BLaER1 treated with 17β-estradiol and CSF1 and Interleukin-3, amounts not matched to agents 10 nM and 100 nM (cell line): ENCODE measurements at regions not wholly inside any gene's neighbourhood (a gene's known extent, or its start where the extent isn't known, plus 50 kb on each side); places are given as distances from the start of the nearest gene placed in this dataset.
"Not testable (repeated sequence)": the region's sequence is repeated elsewhere in the genome, so short reads cannot be mapped to it uniquely, and the experiment has no call there.

Experiments
- H3K27ac ChIP-seq, 11 experiments: shearing (Covaris generic); formaldehyde crosslinking; 2 replicates each; pipeline ENCODE4 v1.8.1; 2022
- H3K27me3 ChIP-seq, 11 experiments: shearing (Covaris generic); formaldehyde crosslinking; 2 replicates each; pipeline ENCODE4 v1.8.1; 2022
- H3K36me3 ChIP-seq, 11 experiments: shearing (Covaris generic); formaldehyde crosslinking; 2 replicates each; pipeline ENCODE4 v1.8.1; 2022
- H3K4me1 ChIP-seq, 10 experiments: shearing (Covaris generic); formaldehyde crosslinking; 2 replicates each; pipeline ENCODE4 v1.8.1; 2022
- H3K4me2 ChIP-seq, 11 experiments: shearing (Covaris generic); formaldehyde crosslinking; 2 replicates each; pipeline ENCODE4 v1.8.1; 2022
- H3K4me3 ChIP-seq, 10 experiments: shearing (Covaris generic); formaldehyde crosslinking; 2 replicates each; pipeline ENCODE4 v1.8.1; 2022
- H3K9ac ChIP-seq, 11 experiments: shearing (Covaris generic); formaldehyde crosslinking; 2 replicates each; pipeline ENCODE4 v1.8.1; 2022
- H3K9me3 ChIP-seq, 11 experiments: shearing (Covaris generic); formaldehyde crosslinking; replicated peaks in 1 of 11; 2 replicates each; pipeline ENCODE4 v1.8.1; 2022
- H4K20me1 ChIP-seq, 11 experiments: shearing (Covaris generic); formaldehyde crosslinking; 2 replicates each; pipeline ENCODE4 v1.8.1; 2022
- Cebpa-rat ChIP-seq, 11 experiments: shearing (Covaris generic); IDR thresholded peaks; 2 replicates each; pipeline ENCODE4 v1.8.1; 2022

DNA sequence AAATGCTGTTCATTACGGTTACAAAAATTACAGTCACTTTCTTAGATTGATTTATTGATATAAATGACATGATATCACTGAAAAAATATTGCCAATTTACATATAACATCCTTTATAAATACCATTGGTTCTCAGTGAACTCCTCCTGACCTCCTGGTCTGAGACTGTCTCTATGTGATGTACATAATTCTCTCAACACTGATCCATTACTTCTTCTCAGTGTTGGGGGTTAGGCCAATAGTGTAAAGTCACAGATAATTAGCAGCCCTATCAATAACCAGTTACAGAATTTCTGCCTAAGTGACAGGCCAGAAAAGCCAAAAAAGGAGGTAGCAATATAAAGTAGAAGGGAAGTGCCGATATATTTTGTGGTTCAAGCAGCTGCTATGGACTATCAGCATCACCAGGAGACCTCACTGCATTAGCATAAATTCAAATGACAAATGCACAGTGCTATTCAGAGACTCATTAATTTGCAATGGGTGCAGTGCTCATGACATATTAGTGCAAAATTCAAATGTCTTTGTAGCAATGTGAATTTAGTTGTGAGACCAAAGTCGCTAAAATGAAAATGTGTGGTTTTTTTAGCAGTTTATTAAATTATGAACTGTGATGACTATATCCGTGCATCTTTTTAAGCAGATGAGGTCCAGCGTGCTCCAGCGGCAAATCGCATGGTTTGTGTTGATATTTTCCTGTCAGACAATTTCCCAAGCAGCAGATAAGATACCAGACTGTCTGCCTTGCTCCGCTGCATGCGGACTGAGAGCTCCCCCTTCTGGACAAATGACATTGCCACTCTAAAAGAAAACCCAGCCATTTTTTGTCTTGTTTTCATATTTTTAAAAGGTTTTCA is 144.6 kb downstream of the CETN3 start:
- H3K9ac ChIP-seq: no peak overlapping the region
- peak overlapping the region in 3 of 11 experiments; percentile 30 to 47 (median 38); a peak in 4 of 22 replicates for H3K4me2 ChIP-seq
- no peaks in the 10 kb centered on the region for H3K27me3 ChIP-seq
- H3K36me3 ChIP-seq: no peaks in the 10 kb centered on the region
- H4K20me1 ChIP-seq: no peaks in the 10 kb centered on the region
- no peaks in the 10 kb centered on the region for H3K9me3 ChIP-seq
- 0 out of 20 replicates have a peak, but pooled peaks cover 0 to 4% (median 0%) of the 10 kb centered on the region in 10 experiments for H3K4me1 ChIP-seq
- no peak overlapping the region for H3K4me3 ChIP-seq
- no peak overlapping the region for H3K27ac ChIP-seq
- no peak for TF ChIP-seq Cebpa-rat (IDR thresholded peaks at IDR 0.05)

DNA sequence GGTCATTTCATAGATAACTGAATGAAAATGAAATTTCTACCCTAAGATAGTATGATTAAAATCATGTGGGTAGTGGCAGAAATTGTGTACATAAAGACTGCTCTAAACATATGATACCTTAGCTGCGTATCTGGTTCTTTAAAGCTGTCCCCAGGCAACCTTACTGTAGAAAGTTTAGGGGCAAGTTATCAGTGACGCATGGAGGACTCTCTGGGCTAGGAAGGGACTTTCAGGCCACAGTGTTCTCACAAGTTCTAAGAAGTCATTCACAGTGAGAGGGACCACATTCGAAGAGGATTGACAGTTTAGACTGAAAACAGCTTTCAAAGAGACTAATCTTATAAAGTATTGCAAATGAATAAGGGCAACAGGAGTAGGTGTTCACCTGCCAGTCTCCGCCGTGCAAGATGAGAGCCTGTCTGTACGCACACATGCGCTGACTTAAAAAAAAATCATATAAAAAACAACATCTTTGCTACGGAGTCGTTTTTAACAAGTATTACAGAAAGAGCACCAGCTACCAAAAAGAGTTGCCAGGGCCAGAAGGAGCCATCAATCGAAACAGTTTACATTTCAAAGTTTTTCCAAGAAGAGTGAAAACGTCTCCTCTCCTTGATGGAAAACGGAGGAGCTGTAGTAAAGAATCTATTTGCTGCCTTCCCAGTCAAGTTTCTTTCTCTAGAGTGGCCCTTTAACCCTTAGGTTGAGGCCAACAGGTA is 146.3 kb downstream of the CETN3 start:
- Histone ChIP-seq H3K4me3 (no peak overlapping the region), H3K9me3 (no peaks in the 10 kb centered on the region), H4K20me1 (no peaks in the 10 kb centered on the region), H3K9ac (no peak overlapping the region), H3K4me1 (0 out of 20 replicates have a peak, but pooled peaks cover 0 to 4% (median 0%) of the 10 kb centered on the region in 10 experiments), H3K4me2 (no peak overlapping the region), H3K27ac (no peak overlapping the region), H3K27me3 (no peaks in the 10 kb centered on the region), H3K36me3 (no peaks in the 10 kb centered on the region)
- no peak for TF ChIP-seq Cebpa-rat (IDR thresholded peaks at IDR 0.05)

DNA sequence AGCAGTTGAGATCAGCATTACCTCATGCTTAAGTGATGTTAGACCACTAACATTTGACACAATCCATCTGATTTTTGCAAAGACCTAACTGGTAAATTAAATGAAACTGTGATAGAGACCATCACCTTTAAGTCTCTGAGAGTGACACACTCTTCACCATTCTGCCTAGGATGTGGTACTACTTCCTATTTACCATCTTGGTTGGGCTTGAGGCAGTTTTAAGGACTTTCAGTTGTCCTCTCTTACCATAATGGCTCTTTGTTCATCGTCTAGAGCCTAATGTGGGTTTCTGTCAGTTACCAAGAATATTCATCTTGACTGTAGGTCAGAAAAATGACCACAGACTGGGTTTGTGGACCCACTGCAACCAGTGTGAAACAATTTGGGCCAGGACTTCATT is 158.1 kb downstream of the CETN3 start:
- no peak overlapping the region for H3K27ac ChIP-seq
- no peaks in the 10 kb centered on the region for H3K27me3 ChIP-seq
- no peaks in the 10 kb centered on the region for H4K20me1 ChIP-seq
- no peak overlapping the region for H3K4me2 ChIP-seq
- TF ChIP-seq Cebpa-rat (IDR thresholded peaks at IDR 0.05): no peak
- H3K9ac ChIP-seq: no peak overlapping the region
- no peaks in the 10 kb centered on the region for H3K4me1 ChIP-seq
- no peak overlapping the region for H3K4me3 ChIP-seq
- no peaks in the 10 kb centered on the region for H3K9me3 ChIP-seq
- no peaks in the 10 kb centered on the region for H3K36me3 ChIP-seq

DNA sequence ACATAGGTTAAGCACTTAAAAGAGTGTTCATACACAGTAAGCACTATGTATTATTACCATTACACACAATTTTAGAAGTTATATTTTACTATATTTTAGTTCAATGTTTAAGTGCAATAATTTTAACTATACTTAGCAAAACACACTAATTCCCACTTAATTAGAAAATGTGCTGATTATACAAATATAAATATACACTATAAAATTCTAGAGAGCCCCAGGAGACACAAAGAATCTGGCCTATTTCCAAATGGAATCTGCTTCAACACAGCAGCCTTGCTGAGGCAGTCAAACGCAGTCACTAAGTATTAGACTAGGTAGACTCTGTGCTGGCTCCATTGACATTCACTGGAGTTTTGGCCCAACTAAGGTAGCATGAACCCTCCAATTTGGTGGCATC is 160.9 kb downstream of the CETN3 start:
- Histone ChIP-seq H4K20me1 (no peaks in the 10 kb centered on the region), H3K4me3 (no peak overlapping the region)
- no peak for TF ChIP-seq Cebpa-rat (IDR thresholded peaks at IDR 0.05)

DNA sequence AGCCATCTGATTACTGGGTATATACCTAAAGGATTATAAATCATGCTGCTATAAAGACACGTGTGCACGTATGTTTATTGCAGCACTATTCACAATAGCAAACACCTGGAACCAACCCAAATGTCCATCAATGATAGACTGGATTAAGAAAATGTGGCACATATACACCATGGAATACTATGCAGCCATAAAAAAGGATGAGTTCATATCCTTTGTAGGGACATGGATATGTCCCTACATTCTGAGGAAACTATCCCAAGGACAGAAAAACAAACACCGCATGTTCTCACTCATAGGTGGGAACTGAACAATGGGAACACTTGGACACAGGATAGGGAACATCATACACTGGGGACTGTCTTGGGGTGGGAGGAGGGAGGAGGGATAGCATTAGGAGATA is 165.7 kb downstream of the CETN3 start:
- not testable (repeated sequence) for H3K9me3 ChIP-seq, H3K4me3 ChIP-seq, H4K20me1 ChIP-seq, H3K27me3 ChIP-seq, H3K36me3 ChIP-seq, H3K4me1 ChIP-seq, H3K4me2 ChIP-seq, H3K9ac ChIP-seq, H3K27ac ChIP-seq

More for the DNA sequence above, 160.9 kb downstream of the CETN3 start:
- Histone ChIP-seq H3K27me3 (no peaks in the 10 kb centered on the region), H3K9ac (no peak overlapping the region), H3K4me1 (no peaks in the 10 kb centered on the region), H3K27ac (no peak overlapping the region), H3K4me2 (no peak overlapping the region), H3K9me3 (no peaks in the 10 kb centered on the region), H3K36me3 (no peaks in the 10 kb centered on the region)

DNA sequence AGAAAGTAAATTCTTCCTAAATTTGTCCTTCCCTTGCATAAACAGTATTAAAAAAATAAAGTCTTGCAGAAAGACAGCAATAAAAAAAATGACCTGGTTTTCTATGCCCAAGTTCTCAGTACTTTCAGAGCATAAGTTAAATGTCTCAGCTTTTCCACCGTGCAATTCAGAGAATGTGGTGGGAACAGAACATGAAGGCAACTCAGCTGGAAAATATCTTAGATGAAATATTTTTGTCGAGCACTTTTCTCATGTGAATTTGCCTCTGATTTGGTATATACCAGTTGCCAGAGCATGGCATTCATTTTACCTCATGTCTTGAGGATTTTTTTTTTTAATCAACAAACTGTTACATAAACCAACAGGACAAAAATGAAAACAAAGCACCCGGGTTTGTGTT is 176.1 kb downstream of the CETN3 start:
- TF ChIP-seq Cebpa-rat (IDR thresholded peaks at IDR 0.05): no peak
- no peak overlapping the region for H3K4me3 ChIP-seq
- no peaks in the 10 kb centered on the region for H4K20me1 ChIP-seq
- H3K27ac ChIP-seq: no peak overlapping the region
- H3K36me3 ChIP-seq: no peaks in the 10 kb centered on the region
- H3K4me1 ChIP-seq: no peaks in the 10 kb centered on the region
- H3K27me3 ChIP-seq: no peaks in the 10 kb centered on the region
- no peaks in the 10 kb centered on the region for H3K9me3 ChIP-seq
- H3K9ac ChIP-seq: no peak overlapping the region
- H3K4me2 ChIP-seq: no peak overlapping the region

DNA sequence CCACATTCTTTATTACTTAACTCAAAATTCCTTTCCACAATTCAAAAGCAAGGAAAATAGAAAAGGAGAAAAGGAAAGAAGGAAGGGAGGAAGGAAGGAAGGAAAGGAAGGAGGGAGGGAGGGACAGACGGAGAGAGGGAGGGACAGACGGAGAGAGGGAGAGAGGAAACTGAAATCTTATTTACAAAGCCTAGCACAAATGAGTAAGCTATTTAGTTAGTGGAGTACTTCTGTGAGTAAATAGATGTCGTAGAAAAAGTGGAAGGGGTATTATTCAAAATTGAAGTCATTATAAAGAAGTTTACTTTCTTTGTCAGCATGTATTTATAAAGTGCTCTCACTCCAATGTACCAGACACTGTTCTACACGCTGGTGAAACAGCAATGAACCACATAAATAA is 177.9 kb downstream of the CETN3 start:
- TF ChIP-seq Cebpa-rat (IDR thresholded peaks at IDR 0.05): no peak
- Histone ChIP-seq H3K4me3 (no peak overlapping the region), H3K9ac (no peak overlapping the region), H3K4me1 (no peaks in the 10 kb centered on the region; a peak in 1 of 20 replicates), H3K27me3 (no peaks in the 10 kb centered on the region), H3K36me3 (no peaks in the 10 kb centered on the region), H3K9me3 (no peaks in the 10 kb centered on the region), H3K27ac (no peak overlapping the region), H4K20me1 (no peaks in the 10 kb centered on the region), H3K4me2 (no peak overlapping the region)

DNA sequence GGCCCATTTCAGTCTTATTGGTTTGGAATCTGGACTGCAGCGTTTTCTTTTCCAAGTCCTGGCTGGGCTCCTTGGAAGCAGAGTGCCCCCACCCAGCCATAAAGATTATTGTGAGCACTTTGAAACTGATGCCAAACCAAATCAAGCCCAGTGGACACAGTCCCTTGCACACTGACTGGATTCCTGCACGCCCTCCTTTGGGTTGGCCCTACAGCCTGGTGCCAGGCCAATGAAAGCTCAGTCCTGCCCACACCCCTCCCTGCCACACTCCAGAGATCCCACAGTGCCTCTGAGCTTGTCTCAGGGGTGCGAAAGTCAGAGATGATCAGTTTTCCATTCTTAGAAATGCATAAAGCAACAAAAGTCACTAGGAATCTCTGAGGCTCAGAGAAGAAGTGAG is 181.9 kb downstream of the CETN3 start:
- H3K36me3 ChIP-seq: no peaks in the 10 kb centered on the region
- no peaks in the 10 kb centered on the region for H3K27me3 ChIP-seq
- H3K27ac ChIP-seq: no peak overlapping the region
- no peak overlapping the region; a peak in 1 of 22 replicates for H3K4me2 ChIP-seq
- peaks cover 0 to 7% (median 0%) of the 10 kb centered on the region in 10 experiments; a peak in 1 of 20 replicates for H3K4me1 ChIP-seq
- no peak for TF ChIP-seq Cebpa-rat (IDR thresholded peaks at IDR 0.05)
- H3K4me3 ChIP-seq: no peak overlapping the region
- no peaks in the 10 kb centered on the region for H4K20me1 ChIP-seq
- H3K9ac ChIP-seq: no peak overlapping the region
- H3K9me3 ChIP-seq: no peaks in the 10 kb centered on the region

DNA sequence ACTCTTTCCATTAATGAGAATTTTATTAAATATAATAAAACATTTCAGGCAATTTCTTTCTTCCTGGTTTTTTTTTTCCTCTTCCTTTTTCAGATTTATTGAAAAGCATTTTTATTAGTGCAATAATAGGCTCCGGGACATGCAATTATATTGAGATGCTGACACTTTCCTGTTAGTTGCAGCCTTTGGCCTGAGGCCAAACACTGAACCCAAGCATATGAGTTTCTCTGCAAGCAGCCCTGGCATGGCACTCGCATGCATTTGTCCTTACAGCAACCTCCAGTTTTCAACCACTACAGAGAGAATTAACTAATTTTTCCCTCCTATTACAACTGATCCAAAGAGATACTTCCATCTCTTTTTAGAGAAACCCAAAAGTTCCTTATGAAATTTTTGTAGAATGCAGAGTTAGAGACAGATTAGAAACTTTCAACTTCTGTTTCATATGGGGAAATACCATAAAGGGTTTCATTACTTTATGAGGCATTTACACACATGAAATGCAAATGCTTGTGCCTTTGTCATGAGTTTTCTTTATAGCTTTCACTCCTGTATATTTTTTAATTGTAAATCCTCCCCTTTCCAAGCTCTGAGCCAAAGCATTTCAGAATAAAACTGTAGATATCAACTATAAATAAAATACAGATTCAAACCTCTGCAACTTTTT is 183.0 kb downstream of the CETN3 start:
- no peak overlapping the region for H3K4me3 ChIP-seq
- no peaks in the 10 kb centered on the region for H3K9me3 ChIP-seq
- H3K27me3 ChIP-seq: no peaks in the 10 kb centered on the region
- H3K27ac ChIP-seq: no peak overlapping the region
- TF ChIP-seq Cebpa-rat (IDR thresholded peaks at IDR 0.05): no peak
- peaks cover 0 to 7% (median 0%) of the 10 kb centered on the region in 10 experiments; a peak in 1 of 20 replicates for H3K4me1 ChIP-seq
- no peaks in the 10 kb centered on the region for H4K20me1 ChIP-seq
- H3K36me3 ChIP-seq: no peaks in the 10 kb centered on the region
- no peak overlapping the region for H3K4me2 ChIP-seq
- no peak overlapping the region for H3K9ac ChIP-seq
